ENCODE measurements at regions not wholly inside any gene's neighbourhood (a gene's known extent, or its start where the extent isn't known, plus 50 kb on each side); places are given as distances from the start of the nearest gene placed in this dataset.

DNA sequence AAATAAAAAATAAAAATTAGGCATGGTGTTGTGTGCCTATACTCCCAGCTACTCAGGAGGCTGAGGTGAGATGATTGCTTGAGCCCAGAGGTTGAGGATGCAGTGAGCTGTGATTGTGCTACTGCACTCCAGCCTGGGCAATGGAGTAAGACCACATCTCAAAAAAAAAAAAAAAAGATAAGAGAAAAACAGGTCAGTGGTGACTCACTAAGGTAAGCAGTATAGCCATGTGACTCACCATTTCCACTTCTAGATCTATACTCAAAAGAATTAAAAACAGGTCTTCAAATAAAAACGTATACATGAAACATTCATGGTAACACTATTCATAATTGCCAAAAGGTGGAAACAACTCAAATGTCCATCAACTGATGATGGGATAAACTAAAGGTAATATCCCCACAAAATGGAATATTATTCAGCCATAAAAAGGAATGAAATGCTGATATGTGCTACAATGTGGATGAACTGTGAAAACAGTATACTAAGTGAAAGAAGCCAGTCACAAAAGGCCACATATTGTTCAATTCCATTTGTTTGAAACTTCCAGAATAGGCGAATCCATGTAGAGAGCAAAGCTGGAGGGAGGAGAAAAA lies 75.1 kb downstream of the ZNF281 start:
- H3K9me3 Mint-ChIP-seq (ENCODE audit: low read depth), result no peaks in the 10 kb centered on the region
- no peaks in the 10 kb centered on the region for H3K36me3 Mint-ChIP-seq
- peaks cover 3% of the 10 kb centered on the region for H3K27me3 Mint-ChIP-seq
- no peak for DNase-seq
- no peak for ATAC-seq
- CTCF ChIA-PET, result no interaction called here
- H3K4me1 Mint-ChIP-seq, result peaks cover 5% of the 10 kb centered on the region
- no peak overlapping the region for H3K27ac Mint-ChIP-seq
- H3K4me3 Mint-ChIP-seq, result no peak overlapping the region

DNA sequence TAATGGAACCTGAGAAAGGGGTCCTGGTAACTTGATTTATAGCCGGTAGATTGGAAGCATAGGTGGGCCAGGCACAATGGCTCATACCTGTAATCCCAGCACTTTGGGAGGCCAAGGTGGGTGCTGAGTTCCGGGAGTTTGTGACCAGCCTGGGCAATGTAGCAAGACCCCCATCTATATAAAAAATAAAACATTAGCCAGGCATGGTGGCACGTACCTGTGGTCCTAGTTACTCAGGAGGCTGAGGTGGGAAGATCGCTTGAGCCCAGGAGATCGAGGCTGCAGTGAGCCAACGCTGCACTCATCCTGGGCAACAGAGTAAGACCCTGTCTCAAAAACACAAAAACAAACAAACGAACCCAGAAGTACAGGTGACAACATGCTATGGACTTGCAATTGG lies 76.5 kb downstream of the ZNF281 start:
- Mint-ChIP-seq H3K27ac (no peak overlapping the region), H3K4me3 (no peak overlapping the region), H3K36me3 (no peaks in the 10 kb centered on the region), H3K9me3 (ENCODE audit: low read depth) (no peaks in the 10 kb centered on the region), H3K27me3 (peaks cover 4% of the 10 kb centered on the region), H3K4me1 (peaks cover 5% of the 10 kb centered on the region)
- DNase-seq, result no peak
- CTCF ChIA-PET, result no interaction called here
- ATAC-seq, result no peak

- Mint-ChIP-seq H3K9me3 (ENCODE audit: low read depth) (no peaks in the 10 kb centered on the region), H3K27ac (no peak overlapping the region), H3K4me1 (peaks cover 2% of the 10 kb centered on the region), H3K4me3 (no peak overlapping the region), H3K36me3 (no peaks in the 10 kb centered on the region), H3K27me3 (peaks cover 9% of the 10 kb centered on the region)
- ATAC-seq (no peak), DNase-seq (no peak)
- CTCF ChIA-PET, result no interaction called here
Observed at GRCh38 chr1:200332716-200333115, 77.1 kb downstream of the ZNF281 start.

- Mint-ChIP-seq H3K4me3 (no peak overlapping the region), H3K4me1 (no peaks in the 10 kb centered on the region), H3K9me3 (ENCODE audit: low read depth) (no peaks in the 10 kb centered on the region), H3K27ac (no peak overlapping the region), H3K27me3 (peaks cover 24% of the 10 kb centered on the region), H3K36me3 (no peaks in the 10 kb centered on the region)
- CTCF ChIA-PET, result no interaction called here
- ATAC-seq (no peak), DNase-seq (no peak)
Observed at GRCh38 chr1:200330741-200331428, 79.0 kb downstream of the ZNF281 start.

GRCh38 chr1:200329208-200329882 lies 80.5 kb downstream of the ZNF281 start:
- no peaks in the 10 kb centered on the region for H3K36me3 Mint-ChIP-seq
- H3K4me1 Mint-ChIP-seq, result no peaks in the 10 kb centered on the region
- peaks cover 25% of the 10 kb centered on the region for H3K27me3 Mint-ChIP-seq
- no peak overlapping the region for H3K27ac Mint-ChIP-seq
- CTCF ChIA-PET, result no interaction called here
- DNase-seq (no peak), ATAC-seq (no peak)
- no peak overlapping the region for H3K4me3 Mint-ChIP-seq
- H3K9me3 Mint-ChIP-seq (ENCODE audit: low read depth), result no peaks in the 10 kb centered on the region

DNA sequence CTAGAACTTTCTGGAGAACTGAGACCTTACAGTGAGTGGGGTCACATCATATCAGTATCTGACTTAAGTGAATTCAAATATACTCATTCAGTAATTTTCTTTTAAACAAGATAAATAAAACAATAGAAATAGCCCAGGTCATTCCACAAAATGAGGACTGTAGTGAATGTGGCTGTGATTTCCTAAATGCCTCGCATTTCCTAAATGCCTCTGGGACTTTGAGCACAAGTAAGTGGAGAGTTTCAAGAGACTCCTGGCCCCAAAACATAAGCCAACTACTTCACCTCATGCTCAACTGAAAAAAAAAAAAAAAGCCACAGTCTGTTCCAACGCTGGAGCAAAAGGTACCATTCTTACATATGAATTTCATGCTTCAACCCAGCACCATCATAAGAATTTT lies 81.5 kb downstream of the ZNF281 start:
- CTCF ChIA-PET, result no interaction called here
- Mint-ChIP-seq H3K27ac (no peak overlapping the region), H3K9me3 (ENCODE audit: low read depth) (no peaks in the 10 kb centered on the region), H3K27me3 (peaks cover 25% of the 10 kb centered on the region), H3K36me3 (no peaks in the 10 kb centered on the region), H3K4me3 (no peak overlapping the region), H3K4me1 (no peaks in the 10 kb centered on the region)
- DNase-seq (no peak), ATAC-seq (no peak)

GRCh38 chr1:200323856-200324400 lies 85.9 kb downstream of the ZNF281 start:
- Mint-ChIP-seq H3K27me3 (peaks cover 29% of the 10 kb centered on the region), H3K36me3 (no peaks in the 10 kb centered on the region), H3K9me3 (ENCODE audit: low read depth) (no peaks in the 10 kb centered on the region), H3K4me3 (no peak overlapping the region), H3K4me1 (no peaks in the 10 kb centered on the region), H3K27ac (no peak overlapping the region)
- CTCF ChIA-PET, result no interaction called here
- no peak for DNase-seq
- ATAC-seq, result no peak

GRCh38 chr1:200319148-200319547 lies 90.7 kb downstream of the ZNF281 start:
- no peak overlapping the region for H3K4me3 Mint-ChIP-seq
- H3K27ac Mint-ChIP-seq, result no peak overlapping the region
- H3K36me3 Mint-ChIP-seq, result no peaks in the 10 kb centered on the region
- DNase-seq (no peak), ATAC-seq (no peak)
- CTCF ChIA-PET, result no interaction called here
- no peaks in the 10 kb centered on the region for H3K9me3 Mint-ChIP-seq (ENCODE audit: low read depth)
- no peaks in the 10 kb centered on the region for H3K4me1 Mint-ChIP-seq
- H3K27me3 Mint-ChIP-seq, result peaks cover 40% of the 10 kb centered on the region

DNA sequence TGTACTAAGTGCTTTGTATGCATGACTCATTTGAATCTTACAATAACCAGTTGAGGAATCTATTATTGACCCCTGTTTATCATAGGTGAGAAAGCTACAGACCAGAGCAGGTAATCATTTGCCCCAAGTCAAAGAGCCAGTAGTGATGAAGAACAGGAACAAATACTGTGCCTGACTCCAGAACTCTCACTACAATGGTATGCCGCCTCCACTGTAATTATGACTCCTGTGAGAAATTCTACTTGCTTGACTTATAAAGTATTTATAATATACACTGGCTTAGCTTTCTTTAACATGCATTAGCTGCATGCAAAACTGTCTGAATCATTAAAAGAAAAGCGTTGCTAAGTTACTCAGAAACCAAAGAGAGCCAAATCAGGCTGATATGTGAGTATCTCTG lies 92.6 kb downstream of the ZNF281 start:
- no peaks in the 10 kb centered on the region for H3K4me1 Mint-ChIP-seq
- H3K9me3 Mint-ChIP-seq (ENCODE audit: low read depth), result no peaks in the 10 kb centered on the region
- H3K27me3 Mint-ChIP-seq, result peaks cover 47% of the 10 kb centered on the region
- H3K27ac Mint-ChIP-seq, result no peak overlapping the region
- no peak for DNase-seq
- no peaks in the 10 kb centered on the region for H3K36me3 Mint-ChIP-seq
- H3K4me3 Mint-ChIP-seq, result no peak overlapping the region
- ATAC-seq, result no peak
- CTCF ChIA-PET, result interaction anchor here (1.1 kb wide), 1 partner anchor 137 kb away, joined by 3 read pairs; no protein-coding TSS in a partner anchor

DNA sequence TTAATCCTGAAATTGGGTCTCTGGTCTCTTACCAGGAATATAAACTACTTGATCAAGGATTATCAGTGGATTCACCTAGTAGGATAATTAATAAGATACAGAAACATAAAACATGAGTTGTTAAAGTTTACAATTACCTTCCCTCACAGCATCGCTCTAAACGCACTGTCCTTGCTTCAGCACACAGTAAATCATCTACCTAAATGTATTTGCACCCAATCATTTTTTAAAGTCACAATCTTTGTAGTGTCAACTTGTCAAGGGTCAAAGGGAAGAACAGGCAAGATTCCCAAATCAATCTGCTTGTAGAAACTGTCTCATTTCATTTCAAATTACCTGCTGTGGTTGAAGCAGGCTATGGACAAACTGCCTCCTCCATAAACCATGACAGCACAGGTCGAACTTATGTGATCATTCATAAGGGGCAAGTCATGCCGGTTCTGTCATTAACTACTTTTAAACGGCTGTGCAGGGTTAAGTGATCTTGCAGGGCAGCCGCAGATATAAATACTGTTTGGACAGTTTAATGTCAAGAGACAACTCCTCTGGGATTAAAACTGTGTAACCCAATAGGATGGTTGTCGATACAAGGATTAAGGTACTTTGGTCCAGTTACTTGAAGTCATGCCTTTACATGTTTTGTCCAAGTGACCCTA lies 93.6 kb downstream of the ZNF281 start:
- CTCF ChIA-PET, result no interaction called here
- H3K4me3 Mint-ChIP-seq, result no peak overlapping the region
- no peaks in the 10 kb centered on the region for H3K36me3 Mint-ChIP-seq
- H3K27me3 Mint-ChIP-seq, result peaks cover 47% of the 10 kb centered on the region
- no peaks in the 10 kb centered on the region for H3K4me1 Mint-ChIP-seq
- no peaks in the 10 kb centered on the region for H3K9me3 Mint-ChIP-seq (ENCODE audit: low read depth)
- DNase-seq (no peak), ATAC-seq (no peak)
- H3K27ac Mint-ChIP-seq, result no peak overlapping the region

GRCh38 chr1:200314085-200314750 lies 95.6 kb downstream of the ZNF281 start:
- no peaks in the 10 kb centered on the region for H3K36me3 Mint-ChIP-seq
- peaks cover 45% of the 10 kb centered on the region for H3K27me3 Mint-ChIP-seq
- H3K4me3 Mint-ChIP-seq, result no peak overlapping the region
- H3K27ac Mint-ChIP-seq, result no peak overlapping the region
- ATAC-seq (no peak), DNase-seq (no peak)
- H3K4me1 Mint-ChIP-seq, result no peaks in the 10 kb centered on the region
- CTCF ChIA-PET, result interaction anchor here (1.0 to 1.2 kb wide), 2 partner anchors 13 to 103 kb away, joined by 3 read pairs; no protein-coding TSS in a partner anchor
- no peaks in the 10 kb centered on the region for H3K9me3 Mint-ChIP-seq (ENCODE audit: low read depth)

GRCh38 chr1:200311256-200311655 lies 98.6 kb downstream of the ZNF281 start:
- ATAC-seq (no peak), DNase-seq (no peak)
- Mint-ChIP-seq H3K27ac (no peak overlapping the region), H3K27me3 (peaks cover 27% of the 10 kb centered on the region), H3K36me3 (no peaks in the 10 kb centered on the region), H3K4me3 (no peak overlapping the region), H3K4me1 (peaks cover 8% of the 10 kb centered on the region), H3K9me3 (ENCODE audit: low read depth) (no peaks in the 10 kb centered on the region)
- CTCF ChIA-PET, result no interaction called here

- H3K27ac Mint-ChIP-seq, result no peak overlapping the region
- no peaks in the 10 kb centered on the region for H3K9me3 Mint-ChIP-seq (ENCODE audit: low read depth)
- no peaks in the 10 kb centered on the region for H3K36me3 Mint-ChIP-seq
- H3K4me3 Mint-ChIP-seq, result no peak overlapping the region
- H3K4me1 Mint-ChIP-seq, result peaks cover 8% of the 10 kb centered on the region
- peaks cover 25% of the 10 kb centered on the region for H3K27me3 Mint-ChIP-seq
- ATAC-seq, result no peak
- CTCF ChIA-PET, result interaction anchor here (1.3 kb wide), 1 partner anchor 172 kb away, joined by 3 read pairs; no protein-coding TSS in a partner anchor
- DNase-seq, result no peak
Observed at GRCh38 chr1:200310824-200311223, 99.0 kb downstream of the ZNF281 start.
